ENCODE measurements at regions not wholly inside any gene's neighbourhood (a gene's known extent, or its start where the extent isn't known, plus 50 kb on each side); places are given as distances from the start of the nearest gene placed in this dataset.

- no peaks in the 10 kb centered on the region for H3K4me1 ChIP-seq (ENCODE audit: control insufficient read depth in 1 of 2, low read depth in 2 of 2)
- DNase-seq (ENCODE audit: low spot score) (no peak), ATAC-seq (ENCODE audit: insufficient number of reproducible peaks, low FRiP score, low read depth) (no peak)
- no peaks in the 10 kb centered on the region for H3K36me3 ChIP-seq
- no peaks in the 10 kb centered on the region for H3K9me3 ChIP-seq
- no peak overlapping the region for H3K4me3 ChIP-seq
- no peak for TF ChIP-seq CTCF (IDR thresholded peaks at IDR 0.05)
- no peaks in the 10 kb centered on the region for H3K27me3 ChIP-seq (replicated peaks; ENCODE audit: insufficient read depth)
- H3K27ac ChIP-seq = no peak overlapping the region
Observed at GRCh38 chr4:175306436-175306835, 388.3 kb downstream of the ADAM29 start.

GRCh38 chr4:175307326-175307725 lies 389.2 kb downstream of the ADAM29 start:
- Histone ChIP-seq H3K9me3 (no peaks in the 10 kb centered on the region), H3K36me3 (no peaks in the 10 kb centered on the region), H3K27me3 (replicated peaks; ENCODE audit: insufficient read depth) (no peaks in the 10 kb centered on the region), H3K4me3 (no peak overlapping the region), H3K4me1 (ENCODE audit: control insufficient read depth in 1 of 2, low read depth in 2 of 2) (no peaks in the 10 kb centered on the region), H3K27ac (no peak overlapping the region)
- no peak for DNase-seq (ENCODE audit: low spot score)
- TF ChIP-seq CTCF (IDR thresholded peaks at IDR 0.05) = no peak
- no peak for ATAC-seq (ENCODE audit: insufficient number of reproducible peaks, low FRiP score, low read depth)

- Histone ChIP-seq H3K4me1 (ENCODE audit: control insufficient read depth in 1 of 2, low read depth in 2 of 2) (no peaks in the 10 kb centered on the region), H3K27ac (no peak overlapping the region), H3K36me3 (no peaks in the 10 kb centered on the region), H3K4me3 (no peak overlapping the region), H3K27me3 (replicated peaks; ENCODE audit: insufficient read depth) (no peaks in the 10 kb centered on the region), H3K9me3 (no peaks in the 10 kb centered on the region)
- DNase-seq (ENCODE audit: low spot score) (no peak), ATAC-seq (ENCODE audit: insufficient number of reproducible peaks, low FRiP score, low read depth) (peak; percentile 33)
- TF ChIP-seq CTCF (IDR thresholded peaks at IDR 0.05) = no peak
Observed at GRCh38 chr4:175308236-175308635, 390.1 kb downstream of the ADAM29 start.

GRCh38 chr4:175309041-175309440 lies 390.9 kb downstream of the ADAM29 start:
- no peak for ATAC-seq (ENCODE audit: insufficient number of reproducible peaks, low FRiP score, low read depth)

GRCh38 chr4:175325230-175325629 lies 407.1 kb downstream of the ADAM29 start:
- H3K4me1 ChIP-seq (ENCODE audit: control insufficient read depth in 1 of 2, low read depth in 2 of 2) = no peaks in the 10 kb centered on the region
- H3K27ac ChIP-seq = no peak overlapping the region
- no peak for TF ChIP-seq CTCF (IDR thresholded peaks at IDR 0.05)
- H3K36me3 ChIP-seq = no peaks in the 10 kb centered on the region
- H3K4me3 ChIP-seq = no peak overlapping the region
- peak; percentile 25 for ATAC-seq (ENCODE audit: insufficient number of reproducible peaks, low FRiP score, low read depth)
- H3K27me3 ChIP-seq (replicated peaks; ENCODE audit: insufficient read depth) = no peaks in the 10 kb centered on the region
- H3K9me3 ChIP-seq = no peaks in the 10 kb centered on the region
- no peak for DNase-seq (ENCODE audit: low spot score)

More at GRCh38 chr4:175309041-175309440, 390.9 kb downstream of the ADAM29 start:
- Histone ChIP-seq H3K27me3 (replicated peaks; ENCODE audit: insufficient read depth) (no peaks in the 10 kb centered on the region), H3K4me1 (ENCODE audit: control insufficient read depth in 1 of 2, low read depth in 2 of 2) (no peaks in the 10 kb centered on the region), H3K9me3 (no peaks in the 10 kb centered on the region), H3K4me3 (no peak overlapping the region), H3K27ac (no peak overlapping the region), H3K36me3 (no peaks in the 10 kb centered on the region)
- no peak for DNase-seq (ENCODE audit: low spot score)
- TF ChIP-seq CTCF (IDR thresholded peaks at IDR 0.05) = no peak
